Body of pancreas (tissue), 4 donors: ENCODE measurements at regions not wholly inside any gene's neighbourhood (a gene's known extent, or its start where the extent isn't known, plus 50 kb on each side); places are given as distances from the start of the nearest gene placed in this dataset.

Experiments
- CTCF ChIP-seq, 7 experiments: fragments of 450-650 bp in 4 of 7; fragments of 200-600 bp in 3 of 7; sonication (generic) in 3 of 7; IDR thresholded peaks; one replicate each; pipeline ENCODE4 v1.5.1; 2016 to 2019; ENCODE audit warnings: antibody characterized with exemption in 7 of 7
- POLR2A ChIP-seq, 3 donors: fragments of 450-650 bp; IDR thresholded peaks; one replicate each; pipeline ENCODE4 v1.6.1; 2016; ENCODE audit warnings: antibody characterized with exemption in 3 of 3, mild to moderate bottlenecking in 2 of 3

- TF ChIP-seq POLR2A (IDR thresholded peaks at IDR 0.05): no peak
- TF ChIP-seq CTCF (IDR thresholded peaks at IDR 0.05): no peak
Measured at GRCh38 chr3:13130464-13131193, 57.4 kb upstream of the IQSEC1 start.
